IPS-18a (cell line): ENCODE measurements at regions not wholly inside any gene's neighbourhood (a gene's known extent, or its start where the extent isn't known, plus 50 kb on each side); places are given as distances from the start of the nearest gene placed in this dataset.
"Not testable (repeated sequence)": the region's sequence is repeated elsewhere in the genome, so short reads cannot be mapped to it uniquely, and the experiment has no call there.

Source experiments
- H3K27ac ChIP-seq: one replicate; pipeline ENCODE4 v1.5.1; 2013; ENCODE audit warnings: low read length
- H3K27me3 ChIP-seq: one replicate; pipeline ENCODE4 v1.6.1; 2013; ENCODE audit warnings: mild to moderate bottlenecking, low read length; ENCODE audit not compliant: control insufficient read depth, insufficient read depth
- H3K36me3 ChIP-seq: one replicate; pipeline ENCODE4 v1.6.1; 2013; ENCODE audit warnings: low read depth, low read length; ENCODE audit not compliant: control insufficient read depth
- H3K4me1 ChIP-seq: one replicate; pipeline ENCODE4 v1.6.1; 2013; ENCODE audit warnings: low read depth, low read length; ENCODE audit not compliant: control insufficient read depth
- H3K4me3 ChIP-seq: one replicate; pipeline ENCODE4 v1.5.1; 2013; ENCODE audit warnings: low read length
- H3K9ac ChIP-seq: one replicate; pipeline ENCODE4 v1.6.1; 2013; ENCODE audit warnings: mild to moderate bottlenecking, low read length, moderate library complexity
- H3K9me3 ChIP-seq: one replicate; pipeline ENCODE4 v1.6.1; 2013; ENCODE audit warnings: low read depth, low read length; ENCODE audit not compliant: control insufficient read depth

GRCh38 chr4:144426023-144426422, 219.9 kb upstream of the HHIP start:
- not testable (repeated sequence) for H3K4me1 ChIP-seq

GRCh38 chr4:144442713-144443112, 203.2 kb upstream of the HHIP start:
- Histone ChIP-seq H3K9me3 (no peaks in the 10 kb centered on the region), H3K4me1 (no peaks in the 10 kb centered on the region), H3K4me3 (no peak overlapping the region), H3K9ac (no peak overlapping the region), H3K27ac (no peak overlapping the region), H3K27me3 (no peaks in the 10 kb centered on the region), H3K36me3 (no peaks in the 10 kb centered on the region)

More at GRCh38 chr4:144426023-144426422, 219.9 kb upstream of the HHIP start:
- not testable (repeated sequence) for H3K36me3 ChIP-seq, H3K9ac ChIP-seq, H3K9me3 ChIP-seq, H3K27me3 ChIP-seq, H3K27ac ChIP-seq, H3K4me3 ChIP-seq

- no peaks in the 10 kb centered on the region for H3K4me1 ChIP-seq
- H3K9me3 ChIP-seq = no peaks in the 10 kb centered on the region
- no peak overlapping the region for H3K27ac ChIP-seq
Observed at GRCh38 chr4:144449611-144450010, 196.3 kb upstream of the HHIP start.

GRCh38 chr4:144450526-144450925, 195.4 kb upstream of the HHIP start:
- H3K4me1 ChIP-seq = no peaks in the 10 kb centered on the region
- no peaks in the 10 kb centered on the region for H3K9me3 ChIP-seq
- no peak overlapping the region for H3K4me3 ChIP-seq
- H3K27ac ChIP-seq = no peak overlapping the region
- H3K36me3 ChIP-seq = no peaks in the 10 kb centered on the region
- H3K9ac ChIP-seq = no peak overlapping the region
- no peaks in the 10 kb centered on the region for H3K27me3 ChIP-seq

More at GRCh38 chr4:144449611-144450010, 196.3 kb upstream of the HHIP start:
- Histone ChIP-seq H3K9ac (no peak overlapping the region), H3K36me3 (no peaks in the 10 kb centered on the region), H3K27me3 (no peaks in the 10 kb centered on the region), H3K4me3 (no peak overlapping the region)

- Histone ChIP-seq H3K36me3 (no peaks in the 10 kb centered on the region), H3K4me3 (no peak overlapping the region), H3K9me3 (no peaks in the 10 kb centered on the region), H3K9ac (no peak overlapping the region), H3K4me1 (no peaks in the 10 kb centered on the region), H3K27ac (no peak overlapping the region), H3K27me3 (no peaks in the 10 kb centered on the region)
Observed at GRCh38 chr4:144451766-144452450, 194.0 kb upstream of the HHIP start.

GRCh38 chr4:144456196-144456595, 189.8 kb upstream of the HHIP start:
- Histone ChIP-seq H3K27me3 (no peaks in the 10 kb centered on the region), H3K36me3 (no peaks in the 10 kb centered on the region), H3K4me1 (no peaks in the 10 kb centered on the region), H3K9me3 (no peaks in the 10 kb centered on the region), H3K4me3 (no peak overlapping the region), H3K9ac (no peak overlapping the region), H3K27ac (no peak overlapping the region)

GRCh38 chr4:144461906-144462305, 184.1 kb upstream of the HHIP start:
- Histone ChIP-seq H3K9me3 (no peaks in the 10 kb centered on the region), H3K36me3 (no peaks in the 10 kb centered on the region), H3K4me1 (no peaks in the 10 kb centered on the region), H3K27ac (no peak overlapping the region), H3K27me3 (no peaks in the 10 kb centered on the region), H3K4me3 (no peak overlapping the region), H3K9ac (no peak overlapping the region)

GRCh38 chr4:144463236-144463635, 182.7 kb upstream of the HHIP start:
- no peaks in the 10 kb centered on the region for H3K9me3 ChIP-seq
- H3K27me3 ChIP-seq = no peaks in the 10 kb centered on the region
- H3K27ac ChIP-seq = no peak overlapping the region
- H3K4me1 ChIP-seq = no peaks in the 10 kb centered on the region
- H3K4me3 ChIP-seq = no peak overlapping the region
- no peaks in the 10 kb centered on the region for H3K36me3 ChIP-seq
- H3K9ac ChIP-seq = no peak overlapping the region

GRCh38 chr4:144463896-144464295, 182.1 kb upstream of the HHIP start:
- H3K4me3 ChIP-seq = no peak overlapping the region
- no peaks in the 10 kb centered on the region for H3K36me3 ChIP-seq
- no peaks in the 10 kb centered on the region for H3K9me3 ChIP-seq
- no peak overlapping the region for H3K27ac ChIP-seq
- no peaks in the 10 kb centered on the region for H3K4me1 ChIP-seq
- H3K9ac ChIP-seq = no peak overlapping the region
- H3K27me3 ChIP-seq = no peaks in the 10 kb centered on the region

- no peaks in the 10 kb centered on the region for H3K27me3 ChIP-seq
- H3K36me3 ChIP-seq = no peaks in the 10 kb centered on the region
- no peak overlapping the region for H3K4me3 ChIP-seq
- no peak overlapping the region for H3K27ac ChIP-seq
- no peaks in the 10 kb centered on the region for H3K9me3 ChIP-seq
- no peak overlapping the region for H3K9ac ChIP-seq
- H3K4me1 ChIP-seq = no peaks in the 10 kb centered on the region
Observed at GRCh38 chr4:144465546-144465945, 180.4 kb upstream of the HHIP start.

- Histone ChIP-seq H3K36me3 (no peaks in the 10 kb centered on the region), H3K4me1 (no peaks in the 10 kb centered on the region), H3K9ac (no peak overlapping the region), H3K9me3 (no peaks in the 10 kb centered on the region), H3K27me3 (no peaks in the 10 kb centered on the region), H3K27ac (no peak overlapping the region), H3K4me3 (no peak overlapping the region)
Observed at GRCh38 chr4:144480068-144480467, 165.9 kb upstream of the HHIP start.

- Histone ChIP-seq H3K4me3 (no peak overlapping the region), H3K9me3 (no peaks in the 10 kb centered on the region), H3K27ac (no peak overlapping the region), H3K36me3 (no peaks in the 10 kb centered on the region), H3K9ac (no peak overlapping the region), H3K4me1 (no peaks in the 10 kb centered on the region), H3K27me3 (no peaks in the 10 kb centered on the region)
Observed at GRCh38 chr4:144489831-144490230, 156.1 kb upstream of the HHIP start.
